ENCODE measurements at regions not wholly inside any gene's neighbourhood (a gene's known extent, or its start where the extent isn't known, plus 50 kb on each side); places are given as distances from the start of the nearest gene placed in this dataset.

DNA sequence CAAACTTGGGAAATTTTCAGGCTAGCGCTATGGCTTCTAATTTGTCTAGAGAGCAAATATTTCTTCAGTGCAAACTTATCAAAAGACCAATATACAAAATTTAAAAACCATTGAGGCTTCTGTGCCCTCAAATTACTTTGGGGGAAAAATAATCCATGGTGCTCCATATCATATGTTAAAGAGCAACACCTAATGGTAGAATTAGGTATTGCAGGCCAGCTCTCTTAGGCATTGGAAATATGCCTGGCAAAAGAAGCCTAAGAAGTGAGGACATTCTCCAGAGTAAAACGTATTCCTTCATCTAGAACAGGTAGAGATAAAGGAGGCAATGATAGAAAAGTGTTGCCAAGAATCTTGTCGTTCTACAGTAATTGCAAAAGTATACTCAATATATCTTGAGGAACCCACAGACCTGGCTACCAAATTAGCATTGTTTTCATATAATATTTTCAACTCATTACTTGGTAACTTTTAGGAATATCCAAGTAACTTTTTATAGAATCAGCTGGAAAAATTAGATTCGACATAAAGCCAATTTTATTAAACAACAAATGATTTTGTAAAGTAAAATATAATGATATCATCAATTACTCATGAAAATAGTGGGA, 401.1 kb downstream of the BCL11A start:
- DNase-seq: no peak

- DNase-seq: no peak
Measured at GRCh38 chr2:60149176-60149575, 404.3 kb downstream of the BCL11A start.

- no peak for DNase-seq
Measured at GRCh38 chr2:60148716-60149115, 404.7 kb downstream of the BCL11A start.

DNA sequence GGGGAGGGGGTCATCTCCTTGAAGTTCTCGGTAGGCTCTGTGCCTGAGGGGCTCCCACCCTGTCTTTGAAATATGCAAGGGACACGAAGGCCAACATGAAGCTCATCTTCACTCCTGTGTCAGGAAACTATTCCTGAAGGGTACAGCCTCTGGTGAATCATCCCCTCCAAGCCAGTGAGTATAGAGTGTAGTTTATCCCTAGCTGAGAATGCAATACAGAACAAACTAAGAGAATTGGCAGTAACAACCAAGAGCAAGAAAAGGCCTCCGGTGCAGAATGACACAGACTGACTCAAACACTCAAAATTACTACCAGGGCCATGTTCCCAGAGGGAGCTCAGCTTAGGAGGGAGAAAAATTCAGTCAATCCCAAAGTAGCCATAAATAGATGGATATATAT, 413.3 kb downstream of the BCL11A start:
- no peak for DNase-seq

GRCh38 chr2:60136913-60137312, 416.5 kb downstream of the BCL11A start:
- DNase-seq: no peak

DNA sequence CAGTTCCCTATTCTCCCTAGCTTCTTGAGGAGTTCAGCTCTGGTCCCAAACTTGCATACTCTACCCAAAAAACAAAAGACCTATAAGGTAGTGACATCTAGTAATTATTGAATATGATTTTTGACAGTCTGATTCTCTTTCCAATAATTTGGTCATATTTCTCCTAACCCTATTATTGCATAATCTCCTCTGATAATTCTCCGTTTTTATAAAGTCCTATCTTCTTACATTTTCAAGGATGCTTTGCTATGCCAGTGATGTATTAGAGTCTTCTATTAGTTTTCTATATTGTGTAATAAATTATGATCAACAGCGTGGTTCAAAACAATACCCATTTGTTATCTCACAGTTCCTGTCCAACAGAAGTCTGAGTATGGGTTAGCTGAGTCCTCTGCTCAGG, 426.3 kb downstream of the BCL11A start:
- no peak for DNase-seq

DNA sequence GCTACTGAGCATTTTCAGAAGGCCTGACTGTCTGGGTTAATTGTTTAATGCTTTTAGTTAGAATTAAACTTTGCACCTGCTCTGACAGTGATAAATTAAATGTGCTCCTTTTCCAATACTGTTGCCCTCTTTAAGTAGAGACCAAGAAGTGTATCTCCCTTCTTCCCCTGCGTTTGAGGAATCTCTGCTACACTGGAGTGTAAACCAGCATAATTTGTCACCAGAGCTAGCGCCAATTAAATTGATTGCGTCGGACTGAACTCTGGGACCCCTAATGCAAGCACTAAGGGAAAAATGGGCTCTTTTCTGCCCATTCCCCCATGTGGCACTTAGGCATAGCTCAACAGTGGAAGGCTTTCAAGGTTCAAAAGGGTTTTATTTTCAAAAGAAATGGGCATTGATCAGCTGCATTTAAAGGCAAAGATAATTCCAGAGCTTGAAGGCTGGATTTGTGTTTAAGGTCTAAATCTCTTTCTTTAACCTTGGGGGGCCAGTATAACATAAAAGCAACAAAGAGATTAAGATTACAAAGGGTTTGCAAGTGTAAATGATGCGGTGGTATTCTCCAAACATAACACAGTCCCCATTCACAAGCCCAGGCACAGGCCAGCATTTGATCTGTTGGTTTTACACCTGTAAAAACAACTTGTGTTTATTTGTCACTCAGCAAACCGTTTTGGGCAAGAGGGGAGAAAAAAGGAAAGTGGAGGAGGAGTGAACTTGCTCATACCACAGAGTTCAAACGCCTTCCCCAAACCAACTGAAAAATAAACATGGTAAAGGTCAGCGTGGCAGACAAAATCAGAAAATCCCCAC, 427.6 kb downstream of the BCL11A start:
- no peak for DNase-seq

- DNase-seq: no peak
Measured at GRCh38 chr2:60119778-60120177, 433.7 kb downstream of the BCL11A start.

DNA sequence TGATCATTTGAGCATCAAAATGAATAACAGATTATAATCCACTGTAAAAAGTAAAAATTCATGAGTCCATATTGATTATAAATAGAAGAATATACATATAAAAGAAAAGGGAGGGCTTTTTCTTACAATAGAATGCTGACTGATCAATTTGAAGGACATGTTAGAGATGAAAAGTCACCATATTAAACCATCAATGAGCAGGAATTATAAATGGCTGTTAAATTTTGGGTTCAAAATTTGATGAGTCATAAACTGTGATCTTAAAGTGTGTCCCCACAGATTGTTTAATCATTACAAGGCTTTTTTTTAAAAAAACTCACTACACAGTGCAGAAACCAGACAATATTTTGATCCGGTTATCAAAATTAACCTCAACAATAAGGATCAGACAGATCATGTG, 434.5 kb downstream of the BCL11A start:
- DNase-seq: no peak

DNA sequence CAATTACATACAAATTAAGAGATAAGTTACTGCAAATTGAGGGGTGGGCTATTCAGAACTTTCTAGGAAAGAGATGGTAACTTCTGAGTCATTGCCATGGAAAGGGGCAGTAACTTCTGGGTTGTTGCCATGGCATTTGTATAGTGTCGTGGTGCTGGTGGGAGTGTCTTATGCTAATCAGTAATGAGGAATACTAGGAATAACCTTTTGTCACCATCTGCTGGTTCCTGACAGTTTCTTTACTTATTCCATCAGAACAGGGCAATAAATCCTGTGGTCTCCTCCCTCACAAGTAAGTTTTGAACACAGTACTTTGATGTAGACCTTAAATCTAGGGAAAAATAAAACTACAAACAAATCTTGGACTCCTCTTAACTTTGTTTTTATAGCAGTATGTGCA, 435.4 kb downstream of the BCL11A start:
- DNase-seq: no peak

DNA sequence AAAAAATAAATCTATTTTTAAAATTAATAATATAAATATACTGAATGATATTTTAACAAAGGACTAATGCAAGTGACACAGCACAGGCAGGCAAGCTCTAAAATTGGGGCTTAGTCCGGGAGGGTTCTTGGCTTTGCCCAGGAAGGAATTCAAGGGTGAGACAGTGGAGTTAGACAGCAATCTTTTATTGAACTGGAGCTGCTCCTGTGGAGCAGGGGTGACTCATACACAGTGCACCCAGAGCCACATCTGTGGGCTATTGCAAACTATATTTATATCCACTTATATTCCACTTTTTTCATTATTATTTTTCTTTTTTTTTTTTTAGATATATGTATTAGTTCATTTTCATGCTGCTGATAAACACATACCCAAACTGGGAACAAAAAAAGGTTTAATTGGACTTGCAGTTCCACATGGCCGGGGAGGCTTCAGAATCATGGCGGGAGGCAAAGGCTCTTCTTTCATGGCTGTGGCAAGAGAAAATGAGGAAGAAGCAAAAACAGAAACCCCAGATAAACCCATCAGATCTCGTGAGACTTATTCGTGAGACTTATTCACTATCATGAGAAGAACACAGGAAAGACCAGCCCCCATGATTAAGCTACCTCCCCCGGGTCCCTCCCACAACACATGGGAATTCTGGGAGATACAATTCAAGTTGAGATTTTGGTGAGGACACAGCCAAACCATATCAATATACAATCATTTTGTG, 437.1 kb downstream of the BCL11A start:
- no peak for DNase-seq

DNA sequence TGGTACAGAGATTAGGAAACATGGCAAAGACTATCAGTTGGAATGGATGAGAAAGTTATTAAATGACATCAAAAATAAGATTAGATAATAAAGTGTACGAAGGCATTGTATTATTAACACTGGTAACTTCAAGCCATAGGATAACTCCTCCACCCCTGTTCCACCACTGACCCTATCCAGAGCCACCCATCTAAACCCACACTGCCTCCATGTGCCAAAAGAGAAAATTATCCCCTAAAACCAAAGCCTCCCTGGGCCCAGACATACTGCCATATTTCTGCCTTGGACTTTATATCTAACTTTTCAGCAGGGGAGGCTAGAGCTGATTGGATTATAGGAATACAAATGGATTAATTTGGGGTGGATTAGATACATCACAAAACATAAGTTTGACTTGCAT, 443.7 kb downstream of the BCL11A start:
- DNase-seq: no peak

DNA sequence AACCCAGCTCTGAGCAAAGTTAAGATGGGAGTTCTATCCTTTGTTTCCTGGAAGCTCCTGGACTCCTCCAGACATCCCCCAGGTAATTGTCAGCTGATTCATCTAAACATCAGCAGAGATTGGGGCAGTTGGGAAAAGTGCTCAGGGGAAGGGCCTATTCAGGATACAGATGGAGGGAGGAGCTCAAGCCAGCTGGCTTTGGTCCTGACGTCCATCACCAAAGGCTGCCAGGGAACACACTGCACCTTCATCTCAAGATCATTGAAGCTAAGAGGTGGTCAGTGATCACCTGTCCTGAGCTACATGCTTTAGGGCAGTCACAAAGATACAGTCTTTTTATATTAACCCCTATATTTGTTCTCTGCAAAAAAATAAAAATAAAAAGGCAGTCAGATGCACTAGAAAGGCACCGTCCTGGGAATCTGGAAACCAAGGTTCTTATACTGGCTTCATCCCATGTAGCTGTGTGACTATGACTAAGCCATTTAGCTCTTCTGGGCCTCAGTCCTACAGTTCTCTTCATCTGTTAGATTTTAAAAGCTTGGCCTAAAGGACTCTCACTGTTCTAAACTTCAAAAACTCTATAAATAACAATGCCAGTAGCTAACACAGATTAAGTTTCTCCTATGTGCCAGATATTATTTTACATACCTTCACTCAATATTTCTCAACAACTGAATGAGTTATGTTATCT, 446.5 kb downstream of the BCL11A start:
- DNase-seq: no peak

- DNase-seq: no peak
Measured at GRCh38 chr2:60105906-60106305, 447.5 kb downstream of the BCL11A start.

GRCh38 chr2:60104514-60105505, 448.6 kb downstream of the BCL11A start:
- DNase-seq: peak in 1 of 2 experiments; percentile 13

- DNase-seq: no peak
Measured at GRCh38 chr2:60100034-60100433, 453.4 kb downstream of the BCL11A start.

- DNase-seq: no peak
Measured at GRCh38 chr2:60098996-60099395, 454.5 kb downstream of the BCL11A start.

- no peak for DNase-seq
Measured at GRCh38 chr2:60097298-60097697, 456.2 kb downstream of the BCL11A start.

- no peak for DNase-seq
Measured at GRCh38 chr2:60096556-60096955, 456.9 kb downstream of the BCL11A start.

- no peak for DNase-seq
Measured at GRCh38 chr2:60095903-60096302, 457.6 kb downstream of the BCL11A start.

DNA sequence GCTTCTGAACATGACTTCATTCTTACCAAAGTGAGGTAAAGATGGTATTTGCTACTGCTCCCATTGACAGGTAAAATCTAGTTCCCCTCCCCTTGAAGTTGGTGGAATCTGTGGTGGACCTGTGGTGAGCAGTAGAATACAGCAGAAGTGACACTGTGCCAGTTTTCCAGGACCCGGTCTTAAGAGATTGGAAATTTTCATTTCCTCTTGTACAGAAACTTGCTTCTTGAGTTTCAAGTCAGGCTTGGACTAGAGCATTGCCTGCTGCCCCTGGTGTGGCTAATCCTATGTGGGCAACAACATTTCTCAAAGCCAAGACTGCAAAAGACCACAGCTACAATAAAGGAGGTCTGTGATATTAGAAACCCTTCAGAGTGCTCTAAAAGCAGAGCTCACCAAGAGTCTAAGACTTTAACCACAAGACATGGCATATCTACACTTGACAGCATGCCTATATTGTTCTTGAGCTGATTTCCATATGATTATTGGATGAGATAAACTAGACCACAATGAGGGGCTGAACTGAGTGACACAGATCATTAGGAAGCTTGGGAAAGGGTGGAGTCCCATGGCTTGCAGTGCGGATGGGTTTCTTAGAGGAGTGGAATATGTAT, 458.1 kb downstream of the BCL11A start:
- DNase-seq: no peak
